GM18498 (cell line): ENCODE measurements at regions not wholly inside any gene's neighbourhood (a gene's known extent, or its start where the extent isn't known, plus 50 kb on each side); places are given as distances from the start of the nearest gene placed in this dataset.

Source experiments
- ATAC-seq: cut with Tn5 transposase; IDR thresholded peaks from one replicate; pipeline ENCODE4 v1.9.1; 2021; ENCODE audit warnings: mild to moderate bottlenecking, moderate library complexity; ENCODE audit not compliant: unreplicated experiment

DNA sequence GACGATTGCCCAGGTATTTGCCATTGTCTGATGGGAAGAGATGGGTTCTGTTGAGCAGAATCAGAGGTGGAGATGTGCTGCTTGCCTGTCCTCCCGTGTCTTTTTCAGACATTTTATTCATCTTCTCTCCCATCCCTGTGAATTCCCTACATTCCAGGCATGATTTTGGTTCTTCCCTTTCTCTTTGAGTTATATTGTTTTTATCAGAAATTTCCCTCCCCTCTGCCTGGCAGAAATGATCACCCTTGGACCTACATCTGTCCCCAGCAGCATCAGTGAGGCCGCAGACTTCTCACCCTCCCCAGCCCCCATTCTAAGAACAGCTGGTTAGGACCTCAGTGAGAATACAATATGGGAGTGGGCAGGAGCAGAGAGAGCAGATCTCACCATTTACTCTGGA is 640.2 kb downstream of the CCDC171 start:
- no peak for ATAC-seq

DNA sequence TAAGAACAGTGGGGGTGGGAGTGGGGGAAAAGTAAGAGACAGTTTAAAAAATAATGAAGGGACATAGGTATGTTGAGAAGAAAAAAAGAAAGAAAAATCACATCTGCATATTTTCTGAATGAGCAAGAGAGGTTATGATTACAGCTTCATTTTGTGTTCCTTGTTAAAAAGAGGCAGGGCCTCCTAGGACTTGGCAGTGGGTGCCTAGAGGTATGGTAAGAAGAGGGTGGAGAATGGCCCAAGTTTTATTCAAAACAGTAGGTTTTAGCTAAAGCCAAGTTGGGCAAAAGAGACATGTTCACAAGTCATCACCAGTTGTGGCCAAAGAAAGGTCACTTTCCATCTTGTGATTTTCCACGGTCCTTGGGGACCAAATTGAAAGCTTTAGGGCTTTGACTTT is 643.4 kb downstream of the CCDC171 start:
- no peak for ATAC-seq

DNA sequence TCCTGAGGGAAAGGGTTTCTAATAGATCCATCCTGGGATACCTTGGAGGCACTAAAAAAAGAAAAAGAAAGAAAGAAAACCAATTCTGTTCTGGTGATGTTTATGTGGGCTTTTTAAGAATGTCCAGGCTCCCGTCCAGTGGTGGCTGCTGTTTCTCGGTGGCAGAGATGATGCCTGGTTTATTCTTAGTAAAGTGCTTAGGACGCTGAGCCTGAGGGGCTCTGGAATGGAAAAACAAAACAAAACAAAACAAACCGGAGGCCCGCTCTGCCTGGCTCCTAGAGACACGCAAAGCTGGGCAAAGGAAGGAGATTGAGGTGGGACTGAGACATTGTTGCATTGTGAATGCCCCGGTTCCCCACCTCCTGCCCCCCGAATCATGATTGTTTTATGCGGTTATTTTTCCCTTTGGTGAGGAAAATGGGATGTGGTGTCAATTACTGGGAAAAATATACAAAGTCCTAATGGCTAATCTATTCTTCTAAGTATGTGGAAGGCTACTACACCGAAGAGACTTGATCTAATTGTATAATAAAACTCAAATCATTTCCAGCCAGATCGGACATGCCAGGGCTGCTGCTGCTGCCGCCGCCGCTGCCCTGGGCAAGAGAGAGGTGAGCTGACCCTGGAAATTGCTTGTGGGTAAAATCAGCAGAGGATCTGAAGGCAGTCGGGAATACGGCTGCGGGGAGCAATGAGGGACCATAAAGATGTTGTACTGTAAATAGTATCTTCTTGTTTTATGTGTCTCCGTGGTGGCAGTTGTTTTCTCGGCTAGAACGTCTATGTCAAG is 644.9 kb downstream of the CCDC171 start:
- ATAC-seq, result no peak

DNA sequence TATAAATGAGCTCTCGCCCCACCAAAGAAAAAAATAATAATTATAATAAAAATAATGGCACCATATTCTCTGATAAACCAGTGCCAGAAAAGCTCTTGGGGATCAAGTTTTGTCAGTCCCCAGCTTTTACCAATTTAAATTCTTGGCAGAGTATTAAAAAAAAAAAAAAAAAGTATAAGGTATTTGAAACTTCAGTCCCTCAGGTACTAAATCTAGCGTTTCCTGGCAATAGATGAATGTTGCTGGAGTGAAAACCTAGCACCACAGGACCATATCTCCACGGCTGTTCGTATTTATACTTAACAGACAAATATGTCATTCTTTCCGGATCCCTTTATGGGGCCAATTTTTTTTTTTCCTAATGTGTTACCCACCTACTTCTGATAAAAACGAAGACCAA is 646.2 kb downstream of the CCDC171 start:
- no peak for ATAC-seq

DNA sequence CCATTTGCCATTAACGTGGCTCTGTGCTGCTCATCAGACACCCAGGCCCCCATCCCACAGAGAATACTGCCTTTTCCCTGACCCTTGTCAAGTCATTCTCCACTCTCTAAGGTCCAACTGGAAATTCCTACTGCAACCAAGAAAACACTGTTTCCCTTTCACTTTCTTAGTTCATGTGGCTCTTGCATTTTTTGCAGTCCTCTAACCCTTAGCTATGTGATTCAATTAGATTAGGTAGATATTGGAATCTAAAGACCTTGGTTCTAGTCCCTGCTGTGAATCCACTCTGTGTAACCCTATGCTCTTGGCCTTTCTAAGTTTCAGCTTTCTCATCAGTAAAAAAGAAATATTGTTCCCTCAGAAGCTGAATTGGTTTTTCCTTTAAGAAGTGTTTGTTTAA is 649.4 kb downstream of the CCDC171 start:
- ATAC-seq, result no peak

DNA sequence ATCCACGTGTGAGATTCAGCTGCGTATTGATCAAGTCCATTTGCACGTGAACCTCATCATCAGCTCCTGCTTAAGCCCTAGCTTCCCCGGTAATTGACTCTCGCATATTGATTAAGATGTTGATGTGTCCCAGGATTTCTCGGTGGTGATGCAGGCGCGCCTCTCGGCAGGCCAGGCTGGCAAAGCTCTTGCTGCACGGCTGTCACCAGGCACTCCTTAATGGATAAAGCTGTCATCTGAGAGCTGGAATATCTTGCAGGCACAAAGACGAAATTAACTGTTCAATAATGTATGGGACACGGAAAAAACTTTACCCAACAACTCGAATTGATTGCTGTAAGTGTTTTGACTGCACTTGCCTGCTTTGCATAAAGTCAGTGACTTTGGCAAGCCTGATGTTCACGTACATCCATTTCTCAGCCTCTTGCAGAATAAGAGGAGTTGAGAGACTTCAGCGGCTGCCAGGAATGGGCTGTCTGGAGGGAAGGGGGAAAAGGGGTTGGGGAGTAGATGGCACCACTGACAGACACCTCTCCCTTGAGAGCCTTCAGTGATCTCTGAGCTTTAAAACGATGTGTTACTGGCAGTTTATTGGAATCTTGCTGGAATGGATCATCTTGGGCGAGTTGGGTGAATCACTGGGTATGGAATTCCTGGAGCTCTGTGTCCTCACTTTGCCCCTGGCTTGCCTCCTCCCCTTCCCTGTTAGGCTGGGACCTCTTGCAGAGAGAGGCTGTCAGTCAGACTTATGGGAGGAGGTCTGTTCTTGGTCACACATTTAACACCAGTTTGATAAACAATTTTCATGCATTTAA is 650.3 kb downstream of the CCDC171 start:
- ATAC-seq, result no peak

DNA sequence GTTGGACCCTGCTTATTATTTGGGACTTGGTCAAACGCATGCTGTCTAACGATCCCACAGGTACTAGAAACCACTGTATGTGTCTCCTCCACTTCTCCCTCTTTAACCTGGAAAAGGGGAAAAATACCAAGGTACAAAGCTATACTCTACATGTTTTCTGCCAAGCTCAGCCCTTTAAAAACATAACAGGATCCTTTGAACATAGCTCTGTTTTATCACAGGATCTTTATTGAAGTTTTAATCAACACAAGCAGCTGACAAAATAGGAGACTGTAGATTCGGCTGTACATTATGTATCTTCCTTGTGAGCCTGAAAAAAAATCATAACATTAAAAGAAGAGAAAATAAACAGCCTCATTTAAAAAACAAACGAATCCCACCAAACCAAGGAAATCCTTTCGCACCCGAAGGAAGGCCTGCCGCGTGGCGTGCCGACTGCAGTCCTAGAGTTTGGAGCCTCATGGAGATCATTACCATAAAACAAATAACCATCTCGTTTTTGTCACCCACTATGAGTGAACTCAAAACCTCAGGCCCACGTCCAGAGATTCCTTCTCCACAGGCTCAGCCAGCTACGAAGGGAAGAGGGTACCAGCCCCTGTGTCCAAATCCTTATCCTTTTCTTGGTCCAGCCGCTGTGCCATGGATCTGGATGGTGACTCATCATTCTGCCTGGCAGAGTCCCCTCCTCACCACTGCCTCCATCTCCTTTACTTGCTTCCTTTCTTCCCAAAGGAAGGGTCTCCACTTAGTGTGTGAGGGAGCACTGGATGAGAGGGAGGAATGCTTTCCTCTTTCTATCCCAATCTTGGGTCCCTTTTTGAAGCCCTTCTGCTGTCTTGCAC is 651.1 kb downstream of the CCDC171 start:
- no peak for ATAC-seq

DNA sequence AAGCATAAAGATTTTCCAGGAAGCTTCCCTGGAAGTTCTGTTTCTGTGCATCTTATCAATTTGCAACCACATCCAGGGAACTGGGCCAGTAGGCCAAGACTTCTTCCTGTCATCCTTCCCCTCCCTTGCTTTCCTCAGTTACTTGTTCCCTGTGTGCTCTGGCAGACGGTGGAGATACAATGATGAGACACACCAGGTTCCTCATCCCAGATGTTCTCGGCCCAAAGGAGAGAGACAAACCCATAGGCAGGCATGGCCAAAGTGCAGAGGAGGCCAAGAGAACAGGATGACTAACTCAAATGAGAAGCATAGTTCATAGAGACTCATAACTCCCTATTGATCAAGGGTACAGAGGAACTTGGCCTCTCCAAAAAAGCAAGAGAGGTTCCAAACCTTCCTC is 652.6 kb downstream of the CCDC171 start:
- no peak for ATAC-seq

DNA sequence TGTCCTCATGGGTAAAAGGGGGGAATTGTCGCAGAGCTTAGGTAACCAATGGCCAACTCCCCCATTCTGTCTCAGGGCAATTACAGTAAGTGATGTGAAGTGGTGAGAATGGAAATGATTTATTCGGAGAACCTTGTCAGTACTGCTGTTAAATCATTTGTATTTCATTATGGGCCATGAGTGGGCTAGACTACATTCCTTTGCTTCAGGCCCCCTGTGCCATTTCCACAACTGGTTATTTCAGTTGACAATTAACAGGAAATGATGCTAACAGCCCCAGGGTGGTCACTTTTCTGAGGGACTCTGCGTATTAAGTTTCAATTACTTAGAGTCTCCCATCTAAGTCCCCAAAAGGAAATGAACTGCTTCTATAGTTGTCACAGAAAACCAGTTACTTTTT is 653.7 kb downstream of the CCDC171 start:
- ATAC-seq, result no peak

DNA sequence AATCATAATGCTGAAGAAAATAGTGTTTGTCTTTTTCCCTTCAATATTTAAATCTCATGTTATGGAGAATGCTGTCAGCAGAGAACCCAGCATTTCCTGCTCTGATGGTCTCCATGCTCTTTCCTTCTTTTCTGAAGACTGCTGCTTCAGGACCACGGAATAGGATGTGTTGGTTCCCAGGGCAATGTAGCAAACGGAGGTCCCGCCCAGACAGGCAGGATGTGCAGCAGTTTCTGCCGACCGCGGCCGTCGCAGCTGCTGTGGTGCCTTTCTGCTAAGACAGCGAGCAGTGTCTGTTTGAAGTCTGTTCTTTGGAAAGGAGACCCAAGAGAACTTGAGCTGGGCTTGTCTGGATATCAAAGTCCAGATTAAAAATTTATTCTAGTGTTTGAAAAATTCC is 654.3 kb downstream of the CCDC171 start:
- ATAC-seq, result no peak

DNA sequence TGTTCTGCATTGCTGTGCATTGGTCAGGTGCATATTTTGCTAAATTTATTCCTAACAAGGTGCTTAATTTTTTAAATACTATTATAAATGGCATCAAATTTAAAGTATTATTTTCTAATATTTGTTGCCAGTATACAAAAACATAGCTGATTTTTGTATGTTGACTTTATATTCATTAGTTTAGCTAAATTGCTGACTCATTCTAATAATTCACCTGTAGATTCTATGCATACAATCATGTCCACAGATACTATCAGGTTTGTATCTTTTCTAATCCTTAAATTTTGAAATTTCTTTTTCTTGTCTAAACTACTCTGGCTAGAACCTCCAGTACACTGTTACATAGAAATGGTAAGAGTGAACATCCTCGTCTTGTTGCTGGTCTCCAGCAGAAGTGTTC is 657.6 kb downstream of the CCDC171 start:
- no peak for ATAC-seq

DNA sequence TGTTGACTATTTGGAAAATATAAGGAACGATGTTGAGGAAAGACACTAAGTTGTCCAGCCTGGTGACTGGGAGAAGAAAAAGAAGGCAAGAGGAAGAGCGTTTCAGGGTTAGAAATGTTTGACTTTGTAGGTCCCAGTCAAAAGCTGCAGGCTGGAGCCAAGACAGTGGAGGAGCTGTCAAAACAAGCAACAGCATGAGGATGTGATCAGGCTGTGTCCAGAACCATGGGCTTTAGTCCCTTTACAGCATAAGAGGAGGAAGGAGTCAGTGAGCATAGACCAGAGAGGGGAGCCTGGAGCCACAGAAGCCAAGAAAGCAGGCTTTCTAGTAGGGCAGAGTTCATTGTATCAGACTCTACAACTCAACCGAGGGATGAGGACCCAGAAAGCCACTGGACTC is 658.5 kb downstream of the BNC2 start:
- ATAC-seq, result no peak

DNA sequence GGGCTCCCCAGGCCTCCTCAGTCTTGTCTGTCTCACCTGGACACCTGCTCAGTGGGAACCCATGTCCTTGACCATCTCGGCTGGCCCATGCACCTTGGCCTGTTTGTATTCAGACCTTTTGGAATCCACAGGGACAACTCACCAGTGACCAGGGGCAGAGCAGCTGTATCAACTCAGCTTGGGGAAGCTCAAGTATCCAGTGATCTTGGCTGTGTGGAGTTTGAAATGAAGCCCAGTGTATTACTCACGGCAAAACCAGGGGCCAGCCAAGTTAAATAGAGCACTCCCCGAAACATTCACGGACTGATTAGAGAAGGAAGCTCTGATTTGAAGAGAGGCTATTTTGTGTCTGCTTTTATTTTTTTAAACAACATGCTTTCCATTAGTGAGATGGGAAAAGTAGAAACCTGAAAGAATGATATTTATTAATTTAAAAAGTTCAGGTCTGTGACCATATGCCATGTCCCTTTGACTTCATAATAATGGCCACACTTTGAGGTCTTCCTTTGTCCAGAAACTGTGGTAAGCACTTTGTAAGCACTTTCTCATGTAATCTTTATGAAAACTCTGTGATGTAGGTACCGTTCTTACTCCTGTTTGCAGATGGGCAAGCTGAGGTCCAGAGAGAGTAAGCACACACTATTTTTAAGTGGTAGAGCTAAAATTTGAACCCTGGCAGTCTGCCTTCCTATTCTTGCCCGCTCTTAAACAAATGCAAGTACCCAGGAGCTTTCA is 656.5 kb downstream of the BNC2 start:
- no peak for ATAC-seq

DNA sequence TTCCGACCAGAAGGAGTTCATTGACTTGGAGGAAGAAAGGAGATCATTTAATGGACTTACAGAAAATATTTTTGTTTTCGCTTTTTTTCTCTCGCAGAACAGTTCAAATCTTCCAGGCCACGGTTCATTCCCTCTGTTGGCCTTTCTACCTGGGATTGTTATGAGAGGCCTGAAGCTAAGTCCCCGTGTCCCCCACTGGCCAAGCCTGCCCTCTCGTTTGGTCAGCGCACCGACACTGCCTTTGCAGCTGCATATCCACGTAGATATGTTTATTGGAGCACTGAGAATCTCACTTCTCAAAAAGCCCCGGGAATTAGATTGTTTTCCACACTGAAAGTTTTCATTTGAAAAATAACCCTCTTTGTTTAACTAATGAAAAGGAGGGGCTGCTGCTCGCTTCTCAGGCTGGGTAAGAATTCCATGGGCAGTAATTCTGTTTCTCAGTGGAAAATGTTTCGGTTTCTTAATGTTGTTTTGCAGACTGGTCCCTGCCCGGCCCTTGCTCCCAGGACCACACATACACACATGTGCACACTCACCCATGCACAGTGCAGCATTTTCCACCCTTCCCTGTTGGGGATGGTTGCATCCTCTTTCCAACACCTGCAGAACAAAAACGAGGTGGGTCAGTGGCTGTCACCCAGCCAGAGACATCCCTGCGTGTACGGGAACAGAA is 655.7 kb downstream of the BNC2 start:
- ATAC-seq, result no peak

DNA sequence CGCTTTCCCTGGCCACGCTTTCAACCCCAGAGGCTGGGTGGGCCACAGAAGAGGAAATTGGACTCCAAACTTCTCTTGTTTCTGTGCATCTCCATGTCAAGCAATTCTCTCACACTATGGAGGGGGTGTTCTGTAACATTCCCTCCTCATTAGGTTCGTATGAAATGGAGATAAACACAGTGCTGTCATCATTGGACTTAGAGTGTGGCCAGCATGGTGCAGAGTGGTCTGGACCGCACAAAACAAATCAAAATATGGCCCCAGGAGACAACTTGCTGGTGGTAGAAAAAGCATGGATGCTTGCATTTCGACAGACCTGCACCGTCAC is 655.2 kb downstream of the BNC2 start:
- no peak for ATAC-seq

DNA sequence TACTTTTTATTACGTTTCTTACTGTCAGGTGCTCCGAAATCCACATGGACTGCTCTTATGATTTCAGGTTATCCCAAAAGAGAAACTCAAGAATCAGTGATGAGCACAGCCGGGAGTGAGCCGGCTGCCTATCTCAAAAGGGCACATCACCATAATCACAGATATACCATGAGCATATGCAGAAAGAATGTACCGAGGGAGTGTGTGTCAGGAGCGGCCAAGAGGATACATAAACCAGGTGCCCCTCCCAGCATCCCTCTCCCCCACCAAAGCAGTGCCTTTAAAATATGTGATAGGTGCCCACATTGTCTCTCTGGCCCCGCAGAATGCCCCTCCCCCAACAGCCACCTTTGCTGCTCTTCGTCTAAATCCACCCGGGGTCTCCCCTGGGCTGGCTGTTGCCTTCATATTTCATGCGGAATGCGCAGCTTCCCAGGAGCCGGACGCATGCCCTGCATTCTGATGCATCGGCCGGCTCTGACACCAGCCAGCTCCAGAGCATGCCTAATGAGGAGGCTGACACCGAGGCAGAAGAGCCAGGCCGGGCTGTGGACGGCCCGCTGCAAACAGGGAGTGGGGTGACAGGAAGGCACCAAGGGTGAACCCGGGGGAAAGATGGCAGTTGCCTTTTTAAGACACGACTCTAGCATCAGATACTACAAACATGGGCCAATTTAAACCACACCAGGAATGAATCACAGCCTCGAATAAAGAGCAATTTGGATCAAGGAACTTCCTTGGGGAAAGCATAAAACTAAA is 652.3 kb downstream of the BNC2 start:
- no peak for ATAC-seq

DNA sequence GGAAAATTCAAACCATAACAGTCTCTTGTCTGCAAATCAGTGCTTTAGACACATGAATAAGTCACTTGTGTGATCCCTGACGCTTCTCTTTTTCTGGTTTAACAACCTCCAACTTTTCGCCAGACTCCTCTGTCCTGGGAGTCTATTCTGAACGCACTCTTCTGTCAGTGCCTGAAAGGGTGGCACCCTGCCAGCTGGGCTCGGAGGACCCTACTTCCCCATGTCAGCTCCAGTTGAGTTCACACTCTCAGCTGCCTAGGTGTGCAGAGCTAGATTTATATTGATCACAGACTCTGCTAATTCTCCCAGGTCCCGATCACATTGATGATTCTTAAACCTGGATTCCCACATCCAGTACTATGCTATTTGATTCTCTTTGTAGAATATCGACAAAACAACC is 649.1 kb downstream of the BNC2 start:
- ATAC-seq, result no peak

DNA sequence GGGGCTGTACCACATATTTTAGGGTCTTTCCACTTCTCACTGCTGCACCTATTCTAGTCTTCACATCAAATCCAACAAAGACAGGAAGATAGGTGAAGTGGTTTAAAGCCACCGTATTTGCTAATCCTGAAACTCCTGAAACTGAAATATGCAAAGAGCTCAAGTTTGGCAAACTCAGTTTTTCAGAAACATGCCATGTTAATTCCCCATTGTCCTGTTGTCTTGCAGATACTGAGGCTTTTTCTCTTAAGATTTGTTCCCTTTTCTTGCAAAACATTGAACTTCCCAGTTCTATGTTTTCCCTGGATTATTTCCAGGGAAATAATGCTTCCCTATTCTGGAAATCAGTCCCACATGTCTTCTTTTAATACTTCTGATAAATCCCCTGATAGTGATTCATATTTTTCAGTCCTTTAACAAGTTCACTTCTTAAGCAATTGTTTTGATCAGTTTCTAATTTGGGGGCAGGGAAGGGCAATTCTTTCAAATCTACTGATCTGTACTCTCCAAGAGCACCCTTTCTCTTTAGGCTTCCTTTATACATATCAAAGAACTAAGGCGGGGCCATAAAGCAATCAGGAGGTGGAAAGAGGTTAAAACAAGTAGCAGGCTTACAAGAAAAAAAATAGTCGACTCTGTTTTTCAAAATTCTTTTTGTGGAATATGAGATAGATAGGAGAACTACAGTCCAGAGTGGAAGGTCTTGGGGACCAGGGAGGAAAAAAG is 648.5 kb downstream of the BNC2 start:
- no peak for ATAC-seq
